AG04450 (cell line): ENCODE measurements at regions not wholly inside any gene's neighbourhood (a gene's known extent, or its start where the extent isn't known, plus 50 kb on each side); places are given as distances from the start of the nearest gene placed in this dataset.

Experiments used
- CTCF ChIA-PET: fragments of 300-600, 350-600 bp; formaldehyde crosslinking; extraction: SDS; loops from one replicate; lab custom pipeline; 2022; ENCODE audit warnings: antibody characterized with exemption, inconsistent platforms; lab: Charles Lee
- POLR2A ChIA-PET: fragments of 350-600 bp; formaldehyde crosslinking; extraction: SDS; loops from one replicate; lab custom pipeline; 2021; ENCODE audit warnings: antibody characterized with exemption, inconsistent platforms; lab: Yijun Ruan, JAX
- DNase-seq: peaks from one replicate; pipeline ENCODE4 v3.0.0-alpha.2; 2011; ENCODE audit warnings: low read depth, low spot score
- H3K27ac ChIP-seq: one replicate; pipeline ENCODE4 v1.5.1; 2012; ENCODE audit warnings: low read depth, low read length, control low read depth
- H3K27me3 ChIP-seq: one replicate; pipeline ENCODE4 v1.6.0; 2012; ENCODE audit warnings: low read length; ENCODE audit not compliant: control insufficient read depth, insufficient read depth
- H3K4me3 ChIP-seq: 2 replicates; pipeline ENCODE4 v1.5.1; 2011; ENCODE audit warnings: mild to moderate bottlenecking, low read depth, low read length, control low read depth
- H3K9me3 ChIP-seq: 2 replicates; pipeline ENCODE4 v1.5.1; 2012; ENCODE audit warnings: low read length; ENCODE audit not compliant: control insufficient read depth, insufficient read depth
- CTCF ChIP-seq: IDR thresholded peaks from 2 replicates; pipeline ENCODE4 v1.5.1; 2011; ENCODE audit warnings: low read depth, low read length, control low read depth, inconsistent platforms

GRCh38 chr18:45252474-45252873, 362.8 kb upstream of the SLC14A2 start:
- ChIA-PET POLR2A (interaction anchor here (0.7 kb wide), 1 partner anchor 198 kb away, joined by 6 read pairs; no protein-coding TSS in a partner anchor), CTCF (interaction anchor here (0.7 kb wide), 2 partner anchors 36 to 211 kb away, joined by 5 to 7 read pairs; no protein-coding TSS in a partner anchor)
- DNase-seq, result no peak
- H3K27me3 ChIP-seq, result no peaks in the 10 kb centered on the region
- no peak overlapping the region for H3K4me3 ChIP-seq
- no peak overlapping the region for H3K27ac ChIP-seq
- H3K9me3 ChIP-seq, result no peaks in the 10 kb centered on the region
- no peak for TF ChIP-seq CTCF

GRCh38 chr18:45253056-45253565, 362.2 kb upstream of the SLC14A2 start:
- no peak overlapping the region for H3K27ac ChIP-seq
- ChIA-PET CTCF (interaction anchor here (1.2 kb wide), 1 partner anchor 131 kb away, joined by 5 read pairs; no protein-coding TSS in a partner anchor), POLR2A (interaction anchor here (3.1 kb wide), 1 partner anchor 21 kb away, joined by 10 read pairs; no protein-coding TSS in a partner anchor)
- no peak overlapping the region for H3K4me3 ChIP-seq
- no peak for DNase-seq
- TF ChIP-seq CTCF, result no peak
- no peaks in the 10 kb centered on the region for H3K9me3 ChIP-seq
- no peaks in the 10 kb centered on the region for H3K27me3 ChIP-seq

GRCh38 chr18:45253973-45254708, 361.1 kb upstream of the SLC14A2 start:
- DNase-seq, result no peak
- Histone ChIP-seq H3K27ac (peak overlapping the region; percentile 93), H3K9me3 (no peaks in the 10 kb centered on the region), H3K4me3 (no peak overlapping the region), H3K27me3 (no peaks in the 10 kb centered on the region)
- ChIA-PET CTCF (interaction anchor here (1.2 kb wide), 1 partner anchor 130 kb away, joined by 5 read pairs; no protein-coding TSS in a partner anchor), POLR2A (interaction anchor here (3.1 kb wide), 1 partner anchor 22 kb away, joined by 10 read pairs; no protein-coding TSS in a partner anchor)
- TF ChIP-seq CTCF, result no peak

- CTCF ChIA-PET, result no interaction called here
- Histone ChIP-seq H3K4me3 (no peak overlapping the region), H3K27me3 (no peaks in the 10 kb centered on the region), H3K27ac (peak overlapping the region; percentile 93), H3K9me3 (no peaks in the 10 kb centered on the region)
- TF ChIP-seq CTCF, result no peak
- DNase-seq, result no peak
- POLR2A ChIA-PET, result interaction anchor here (1.2 to 3.1 kb wide), 2 partner anchors 23 to 69 kb away, joined by 4 to 10 read pairs; no protein-coding TSS in a partner anchor
Observed at GRCh38 chr18:45254709-45255082, 360.6 kb upstream of the SLC14A2 start.
